Thyroid gland (tissue), 4 donors: ENCODE measurements at regions not wholly inside any gene's neighbourhood (a gene's known extent, or its start where the extent isn't known, plus 50 kb on each side); places are given as distances from the start of the nearest gene placed in this dataset.

Experiments used
- DNase-seq, 2 donors: peaks; one replicate each; pipeline ENCODE4 v3.0.0-alpha.2; 2019
- H3K27ac ChIP-seq, 3 donors: fragments of 200-600 bp; sonication (generic); 1 replicate in 2 of 3; 2 replicates in 1 of 3; pipeline ENCODE4 v1.5.1; 2016 to 2019; ENCODE audit warnings: mild to moderate bottlenecking in 1 of 3, moderate library complexity in 1 of 3
- H3K27me3 ChIP-seq: fragments of 200-600 bp; sonication (generic); one replicate; pipeline ENCODE4 v1.5.1; 2019
- H3K36me3 ChIP-seq, 2 donors: fragments of 200-600 bp; sonication (generic); one replicate each; pipeline ENCODE4 v1.5.1; 2016 to 2019
- H3K4me1 ChIP-seq, 2 donors: fragments of 200-600 bp; sonication (generic); one replicate each; pipeline ENCODE4 v1.5.1; 2017 to 2019
- H3K4me3 ChIP-seq, 3 donors: fragments of 200-600 bp; sonication (generic); replicated peaks in 1 of 3; 1 replicate in 2 of 3; 2 replicates in 1 of 3; pipeline ENCODE4 v1.5.1; 2016; ENCODE audit warnings: mild to moderate bottlenecking in 1 of 3
- H3K9me3 ChIP-seq: fragments of 200-600 bp; sonication (generic); one replicate; pipeline ENCODE4 v1.5.1; 2017
- CTCF ChIP-seq, 6 experiments: fragments of 200-600 bp in 3 of 6; fragments of 450-650 bp in 3 of 6; sonication (generic) in 3 of 6; IDR thresholded peaks; one replicate each; pipeline ENCODE4 v1.5.1; 2016 to 2019; ENCODE audit warnings: antibody characterized with exemption in 6 of 6, mild to moderate bottlenecking in 2 of 6, inconsistent platforms in 1 of 6, moderate library complexity in 1 of 6
- POLR2A ChIP-seq, 2 donors: fragments of 450-650 bp; IDR thresholded peaks; one replicate each; pipeline ENCODE4 v1.6.1; 2017; ENCODE audit warnings: antibody characterized with exemption in 2 of 2, mild to moderate bottlenecking in 2 of 2, moderate library complexity in 1 of 2
- WGBS, 2 donors: methylation state at CpG; one replicate each; pipeline ENCODE4 v1.1.5; 2017; 5-methylcytosine and 5-hydroxymethylcytosine counted together
- intact Hi-C: fragments of 100-400 bp; cut with DNase I; formaldehyde crosslinking; loops from one replicate; pipeline ENCODE4 v1.15.1; 2023

- H3K27ac ChIP-seq: no peak overlapping the region
- H3K36me3 ChIP-seq: no peaks in the 10 kb centered on the region
- H3K9me3 ChIP-seq: no peaks in the 10 kb centered on the region
- intact Hi-C loops: no loop called here
- no peak for DNase-seq
- no peaks in the 10 kb centered on the region for H3K27me3 ChIP-seq
- H3K4me3 ChIP-seq: no peak overlapping the region
- TF ChIP-seq POLR2A (IDR thresholded peaks at IDR 0.05): no peak
- no peak for TF ChIP-seq CTCF (IDR thresholded peaks at IDR 0.05)
- peaks cover 5 to 7% of the 10 kb centered on the region in 2 donors for H3K4me1 ChIP-seq
Measured at GRCh38 chr4:151574968-151575367, 166.0 kb downstream of the FHIP1A start.

GRCh38 chr4:151575646-151576045 is 166.7 kb downstream of the FHIP1A start:
- DNase-seq: no peak
- intact Hi-C loops: no loop called here
- H3K36me3 ChIP-seq: no peaks in the 10 kb centered on the region
- H3K4me1 ChIP-seq: no peaks in the 10 kb centered on the region
- no peak for TF ChIP-seq POLR2A (IDR thresholded peaks at IDR 0.05)
- TF ChIP-seq CTCF (IDR thresholded peaks at IDR 0.05): no peak
- H3K27me3 ChIP-seq: no peaks in the 10 kb centered on the region
- WGBS, 2 donors: 84 to 90% methylated on average over 3 of the region's 3 CpGs
- no peak overlapping the region for H3K4me3 ChIP-seq
- H3K27ac ChIP-seq: no peak overlapping the region
- H3K9me3 ChIP-seq: no peaks in the 10 kb centered on the region

GRCh38 chr4:151576627-151577026 is 167.7 kb downstream of the FHIP1A start:
- WGBS, 2 donors: 79 to 86% methylated on average over 1 of the region's 1 CpG
- no peak for DNase-seq
- TF ChIP-seq CTCF (IDR thresholded peaks at IDR 0.05) (no peak), POLR2A (IDR thresholded peaks at IDR 0.05) (no peak)
- Histone ChIP-seq H3K27me3 (no peaks in the 10 kb centered on the region), H3K9me3 (no peaks in the 10 kb centered on the region), H3K36me3 (no peaks in the 10 kb centered on the region), H3K4me1 (no peaks in the 10 kb centered on the region), H3K27ac (no peak overlapping the region), H3K4me3 (no peak overlapping the region)
- intact Hi-C loops: no loop called here

- Histone ChIP-seq H3K36me3 (no peaks in the 10 kb centered on the region), H3K4me3 (no peak overlapping the region), H3K27ac (no peak overlapping the region), H3K9me3 (no peaks in the 10 kb centered on the region), H3K4me1 (no peaks in the 10 kb centered on the region), H3K27me3 (no peaks in the 10 kb centered on the region)
- TF ChIP-seq CTCF (IDR thresholded peaks at IDR 0.05) (no peak), POLR2A (IDR thresholded peaks at IDR 0.05) (no peak)
- DNase-seq: no peak
- 75 to 84% methylated on average over 2 of the region's 2 CpGs for WGBS, 2 donors
- intact Hi-C loops: no loop called here
Measured at GRCh38 chr4:151581570-151581969, 172.6 kb downstream of the FHIP1A start.

- Histone ChIP-seq H3K27ac (no peak overlapping the region), H3K27me3 (no peaks in the 10 kb centered on the region), H3K36me3 (no peaks in the 10 kb centered on the region), H3K9me3 (no peaks in the 10 kb centered on the region), H3K4me3 (no peak overlapping the region), H3K4me1 (no peaks in the 10 kb centered on the region)
- WGBS, 2 donors: 88 to 92% methylated on average over 4 of the region's 4 CpGs
- TF ChIP-seq POLR2A (IDR thresholded peaks at IDR 0.05): no peak
- no peak for TF ChIP-seq CTCF (IDR thresholded peaks at IDR 0.05)
- DNase-seq: no peak
- intact Hi-C loops: no loop called here
Measured at GRCh38 chr4:151582098-151582497, 173.1 kb downstream of the FHIP1A start.
